NCI-H1436 (cell line): ENCODE measurements at regions not wholly inside any gene's neighbourhood (a gene's known extent, or its start where the extent isn't known, plus 50 kb on each side); places are given as distances from the start of the nearest gene placed in this dataset.

Source experiments
- DNase-seq: peaks from one replicate; lab custom pipeline; 2025; lab: John Stamatoyannopoulos, UW

DNA sequence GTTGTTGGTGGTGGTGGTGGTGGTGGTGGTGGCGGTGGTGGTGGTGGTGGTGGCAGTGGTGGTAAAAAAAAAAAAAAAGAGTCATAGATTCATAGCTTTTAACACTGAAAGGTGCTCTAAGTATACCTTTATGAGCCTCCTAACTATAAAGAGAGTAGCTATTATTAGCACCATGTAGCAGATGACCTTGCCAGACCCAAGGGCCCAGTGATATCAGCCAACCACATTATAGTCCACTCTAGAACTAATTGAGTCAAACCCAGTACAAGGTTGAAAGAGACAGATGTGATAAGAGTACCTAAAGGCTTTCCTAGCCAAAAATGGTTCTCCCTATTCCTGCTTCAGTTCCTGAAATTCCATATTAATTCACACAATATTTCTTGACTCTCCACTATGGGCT lies 245.3 kb downstream of the HACE1 start:
- DNase-seq, result no peak

DNA sequence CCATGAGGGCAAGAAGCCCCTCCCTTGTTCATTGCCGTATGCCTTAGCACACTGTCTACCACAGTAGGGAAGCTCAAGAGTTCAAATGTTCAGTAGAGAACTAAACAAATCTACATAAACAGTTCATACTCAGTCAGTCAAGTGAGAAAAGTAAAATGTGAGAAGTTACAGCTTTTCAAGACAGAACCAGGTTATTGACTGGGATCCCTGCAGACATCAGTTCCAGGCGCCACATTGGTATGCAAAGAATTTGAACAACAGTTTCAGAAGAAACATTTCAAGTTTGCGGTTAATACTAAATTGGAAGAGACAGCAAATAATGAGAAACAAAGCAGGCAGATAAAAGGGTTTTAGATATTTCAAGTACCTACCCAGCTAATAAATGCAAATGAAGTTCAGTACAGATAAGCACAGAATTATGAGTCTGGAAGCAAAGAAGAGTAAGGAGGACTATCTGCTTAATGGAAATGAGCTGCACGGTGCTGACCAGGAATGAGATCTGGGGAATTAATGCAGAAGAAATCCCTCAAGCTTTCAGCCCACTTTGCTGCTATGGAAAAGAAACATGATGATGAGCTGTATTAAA lies 246.2 kb downstream of the HACE1 start:
- no peak for DNase-seq

GRCh38 chr6:104612541-104612940 lies 247.2 kb downstream of the HACE1 start:
- DNase-seq, result no peak

GRCh38 chr6:104608101-104608500 lies 251.6 kb downstream of the HACE1 start:
- DNase-seq, result no peak

DNA sequence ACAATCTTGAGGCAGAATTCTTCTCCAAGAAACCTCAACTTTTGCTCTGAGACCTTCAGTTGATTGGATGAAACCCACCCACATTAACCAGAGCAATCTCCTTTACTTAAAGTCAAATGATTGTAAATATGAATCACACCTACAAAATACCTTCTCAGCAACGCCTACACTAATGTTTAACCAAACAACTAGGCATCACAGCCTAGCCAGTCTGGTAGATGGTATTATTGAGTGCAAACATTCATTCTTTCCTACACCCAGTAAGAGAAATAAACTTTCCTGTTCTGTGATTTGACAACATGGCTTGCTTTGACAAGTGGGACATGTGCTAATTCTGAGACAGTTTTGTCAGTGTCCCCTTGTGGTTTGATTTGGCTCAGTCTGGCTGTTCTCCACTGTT lies 252.2 kb downstream of the HACE1 start:
- DNase-seq, result no peak

- DNase-seq, result peak; percentile 55
Measured at GRCh38 chr6:104606361-104606760, 253.4 kb downstream of the HACE1 start.

DNA sequence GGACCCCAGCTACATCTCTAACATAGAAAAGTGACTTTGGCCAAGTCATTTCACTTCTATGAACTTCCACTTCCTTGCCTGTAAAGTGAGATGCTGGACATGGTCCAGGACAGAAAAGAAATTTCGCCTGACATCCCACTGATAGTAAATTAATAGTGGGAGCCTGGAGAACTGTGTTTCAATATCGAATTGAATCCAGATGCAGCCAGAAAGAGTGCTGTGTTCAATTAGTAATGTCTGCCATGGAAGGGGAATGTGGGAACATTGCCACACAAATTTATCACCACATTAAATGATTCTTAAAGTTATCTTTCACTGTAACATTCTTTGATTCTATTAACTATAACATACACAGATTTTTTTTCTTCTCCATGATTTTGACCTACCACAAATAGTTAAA lies 255.0 kb downstream of the HACE1 start:
- DNase-seq, result no peak

GRCh38 chr6:104603108-104603745 lies 256.5 kb downstream of the HACE1 start:
- DNase-seq, result no peak

DNA sequence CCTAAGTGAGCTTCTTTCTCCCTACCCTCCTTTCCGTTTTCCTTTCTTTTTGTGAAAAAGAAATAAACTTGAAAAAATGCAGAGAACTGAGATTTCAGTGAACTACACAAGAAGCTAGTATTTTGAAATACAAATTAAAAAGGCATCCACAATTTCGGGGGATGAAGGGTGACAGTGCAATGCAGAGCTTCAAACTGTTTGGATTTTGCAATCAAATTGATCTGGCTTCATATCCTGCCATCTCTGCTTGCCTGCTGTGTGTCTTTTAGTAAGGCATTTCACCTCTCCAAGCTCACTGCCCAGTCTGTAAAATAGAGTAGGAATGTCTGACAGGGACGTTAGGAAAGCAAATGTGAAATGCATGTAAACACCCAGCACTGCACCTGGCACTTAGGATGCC lies 258.0 kb downstream of the HACE1 start:
- no peak for DNase-seq

DNA sequence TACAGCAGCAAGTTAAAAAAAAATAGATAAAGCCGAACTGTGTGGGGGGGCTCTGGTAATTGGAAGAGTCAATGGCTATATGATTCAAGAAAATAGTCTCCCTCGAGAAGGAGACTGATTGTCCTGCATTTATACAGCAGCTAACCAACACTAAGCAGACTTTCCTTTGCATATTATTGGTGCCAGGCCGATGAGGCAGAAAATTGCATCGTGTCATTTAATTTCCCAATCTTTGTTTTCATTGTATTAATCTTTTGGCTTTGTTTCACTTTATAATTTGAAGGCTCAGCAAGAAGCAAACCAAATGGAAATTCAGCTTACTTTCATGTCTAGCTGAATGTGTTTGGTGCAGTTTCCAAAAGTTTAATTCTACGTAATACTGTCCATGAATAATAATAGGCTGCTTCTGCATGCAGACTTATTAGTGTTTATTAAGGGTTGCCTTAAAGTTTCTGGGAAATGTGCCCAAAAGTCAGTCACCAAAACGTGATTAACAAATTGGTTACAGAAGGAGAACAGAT lies 258.5 kb downstream of the HACE1 start:
- DNase-seq, result no peak

DNA sequence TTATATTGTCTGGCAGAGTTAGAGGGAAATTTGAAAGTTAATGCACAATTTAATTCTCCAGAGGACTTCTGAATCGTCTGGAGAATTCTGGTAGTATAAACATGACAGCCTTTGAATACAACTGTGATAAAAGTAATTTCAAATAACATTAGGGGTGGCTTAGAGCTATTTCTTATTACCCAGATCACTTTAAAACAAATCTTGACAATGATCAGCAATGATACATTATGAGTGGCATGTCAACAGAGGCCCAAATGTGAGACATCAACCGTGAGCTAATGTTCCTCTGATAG lies 259.1 kb downstream of the HACE1 start:
- no peak for DNase-seq

GRCh38 chr6:104599821-104600638 lies 259.7 kb downstream of the HACE1 start:
- DNase-seq, result no peak

DNA sequence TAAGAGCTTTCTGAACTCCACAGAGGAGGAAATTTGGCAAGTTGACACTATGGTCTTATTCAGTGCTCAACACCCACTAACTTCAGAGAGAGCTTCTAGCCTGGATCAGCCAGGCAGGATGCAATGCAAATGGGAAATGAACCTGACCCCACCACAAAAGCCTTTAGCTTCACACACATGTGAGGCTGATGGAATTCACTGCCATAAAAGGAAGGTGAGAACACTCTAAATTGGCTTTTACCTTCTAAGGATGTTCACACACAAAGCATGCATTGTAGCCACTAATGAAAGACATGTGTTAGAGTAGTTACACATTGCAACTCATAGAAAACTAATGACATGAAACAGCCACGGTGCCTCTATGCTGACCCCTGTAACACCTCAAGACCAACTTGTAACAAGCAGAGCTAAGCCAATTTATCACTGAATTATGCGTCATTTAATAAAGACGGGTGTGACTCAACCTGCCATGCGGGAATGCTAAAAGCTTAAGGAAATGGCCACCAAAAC lies 262.1 kb downstream of the HACE1 start:
- DNase-seq, result no peak

- no peak for DNase-seq
Measured at GRCh38 chr6:104596091-104596490, 263.6 kb downstream of the HACE1 start.

GRCh38 chr6:104595311-104595820 lies 264.4 kb downstream of the HACE1 start:
- no peak for DNase-seq

- no peak for DNase-seq
Measured at GRCh38 chr6:104591573-104592334, 268.0 kb downstream of the HACE1 start.

DNA sequence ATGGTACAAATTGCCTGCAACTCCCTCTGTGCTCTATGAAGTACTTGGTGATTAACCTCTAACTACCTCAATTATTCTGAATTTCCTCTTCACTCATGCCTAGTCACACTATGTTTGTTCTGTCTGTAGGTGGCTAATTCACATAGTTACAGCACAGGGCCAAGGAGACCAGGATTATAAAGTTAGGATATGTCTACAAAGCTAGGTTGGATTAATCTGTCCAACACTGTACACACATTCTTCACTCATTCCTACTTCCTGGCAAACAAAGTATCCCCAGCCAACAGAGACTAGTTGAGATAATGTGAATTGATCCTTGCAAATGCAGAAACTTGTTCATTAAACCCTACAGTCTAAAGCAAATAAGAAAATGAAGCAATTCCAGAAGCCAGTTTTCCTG lies 269.8 kb downstream of the HACE1 start:
- DNase-seq, result peak; percentile 25

DNA sequence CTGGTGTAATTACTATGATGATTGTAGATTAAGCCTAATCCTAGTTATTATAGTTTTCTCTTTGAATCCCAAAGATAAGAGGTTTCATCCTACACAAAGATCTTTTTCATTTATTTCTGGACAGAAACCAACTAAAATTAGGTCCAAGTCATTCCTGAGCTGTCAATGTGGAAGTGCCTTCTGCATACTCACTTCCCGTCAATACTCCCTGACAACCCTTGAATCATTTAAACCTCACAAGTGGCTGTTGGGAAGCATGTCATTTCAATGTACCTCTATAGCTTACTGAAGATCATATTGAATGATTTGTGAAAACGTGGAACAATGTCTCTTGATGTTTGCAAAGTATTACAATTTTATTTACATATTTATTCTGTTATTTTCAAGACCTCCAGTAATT lies 274.1 kb downstream of the HACE1 start:
- peak; percentile 67 for DNase-seq

DNA sequence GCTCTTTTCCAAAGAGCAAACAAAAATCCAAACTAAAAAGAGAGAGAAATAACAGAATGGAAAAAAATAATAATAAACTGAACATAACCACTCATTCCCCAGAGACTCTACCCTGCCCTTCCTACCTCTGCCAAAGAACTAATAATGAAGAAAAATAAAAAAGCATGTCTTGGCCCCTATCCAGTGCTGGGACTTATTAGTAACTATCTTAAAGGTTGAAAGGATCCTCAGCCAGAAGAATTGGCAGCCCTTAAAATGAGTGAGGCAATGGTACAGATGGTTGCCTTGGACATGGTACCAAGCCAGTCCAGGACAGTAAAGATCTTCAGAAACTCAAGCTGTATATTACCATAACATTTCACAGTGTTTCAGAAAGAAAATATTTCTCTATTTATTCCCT lies 279.3 kb downstream of the HACE1 start:
- DNase-seq, result no peak

- no peak for DNase-seq
Measured at GRCh38 chr6:104579310-104579863, 280.3 kb downstream of the HACE1 start.

DNA sequence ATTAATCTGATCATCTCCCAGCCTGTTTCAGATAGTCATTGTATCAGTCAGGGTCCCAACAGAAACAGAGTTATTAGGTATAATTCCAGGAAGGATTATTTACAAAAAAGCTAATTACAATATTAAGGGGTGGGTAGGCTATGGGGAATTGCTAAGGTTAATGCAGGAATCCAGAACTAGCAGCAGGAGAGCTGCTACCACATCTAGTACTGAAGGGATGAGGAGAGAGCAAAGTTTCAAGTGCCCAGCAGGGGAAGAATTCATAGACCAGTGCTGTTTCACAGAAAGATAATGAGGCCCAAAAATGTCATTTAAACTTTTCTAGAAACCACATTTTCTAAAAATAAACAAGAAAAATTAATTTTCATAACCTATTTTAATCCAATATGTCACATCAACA lies 284.2 kb downstream of the HACE1 start:
- no peak for DNase-seq
